A673 (cell line): ENCODE measurements at regions not wholly inside any gene's neighbourhood (a gene's known extent, or its start where the extent isn't known, plus 50 kb on each side); places are given as distances from the start of the nearest gene placed in this dataset.

Source experiments
- BruUV-seq: library from RNA; stranded (reverse); fragments of 400-500 nt; replicated peaks from 2 replicates; lab custom pipeline; 2021; lab: Mats Ljungman, UMichigan
- CTCF ChIA-PET: fragments of 300-600 bp; sonication (Branson Sonifier 250); formaldehyde crosslinking; loops from one replicate; lab custom pipeline; 2022; ENCODE audit warnings: antibody characterized with exemption; lab: Charles Lee
- POLR2A ChIA-PET: fragments of 300-600 bp; sonication (Branson Sonifier 250); formaldehyde crosslinking; loops from one replicate; lab custom pipeline; 2022; ENCODE audit warnings: antibody characterized with exemption; ENCODE audit not compliant: low non-redundant PET; lab: Charles Lee
- DNase-seq: peaks from one replicate; pipeline ENCODE4 v3.0.0-alpha.2; 2015; ENCODE audit warnings: low spot score
- H3K27ac ChIP-seq: fragments of 200-600 bp; sonication (generic); 2 replicates; pipeline ENCODE4 v1.5.1; 2016; ENCODE audit warnings: mixed run types, low read depth, mild to moderate bottlenecking, mixed read lengths, antibody characterized with exemption, low read length; ENCODE audit not compliant: poor library complexity, severe bottlenecking
- H3K27me3 ChIP-seq: fragments of 200-600 bp; sonication (generic); replicated peaks from 2 replicates; pipeline ENCODE4 v1.6.1; 2017; ENCODE audit warnings: mixed run types, low read depth, mild to moderate bottlenecking, mixed read lengths, antibody characterized with exemption, low read length; ENCODE audit not compliant: insufficient read depth, poor library complexity
- H3K36me3 ChIP-seq: fragments of 200-600 bp; sonication (generic); 2 replicates; pipeline ENCODE4 v1.6.1; 2016; ENCODE audit warnings: mixed run types, mild to moderate bottlenecking, mixed read lengths, antibody characterized with exemption, low read length; ENCODE audit not compliant: insufficient read depth, poor library complexity, severe bottlenecking
- H3K4me1 ChIP-seq: fragments of 200-600 bp; sonication (generic); 2 replicates; pipeline ENCODE4 v1.6.1; 2017; ENCODE audit warnings: mixed run types, mild to moderate bottlenecking, mixed read lengths, antibody characterized with exemption, low read length; ENCODE audit not compliant: insufficient read depth, poor library complexity, severe bottlenecking
- H3K4me3 ChIP-seq: fragments of 200-600 bp; sonication (generic); 2 replicates; pipeline ENCODE4 v1.5.1; 2016; ENCODE audit warnings: low read depth, mixed run types, mild to moderate bottlenecking, mixed read lengths, low read length; ENCODE audit not compliant: poor library complexity, severe bottlenecking
- H3K9me3 ChIP-seq: fragments of 200-600 bp; sonication (generic); 2 replicates; pipeline ENCODE4 v1.6.1; 2016; ENCODE audit warnings: mixed run types, low read depth, mild to moderate bottlenecking, mixed read lengths, antibody characterized with exemption, low read length; ENCODE audit not compliant: poor library complexity, severe bottlenecking
- EZH2 ChIP-seq: fragments of 200-600 bp; sonication (generic); IDR thresholded peaks from 2 replicates; pipeline ENCODE4 v1.6.1; 2017; ENCODE audit warnings: borderline replicate concordance, low read depth, mild to moderate bottlenecking, mixed read lengths, antibody characterized with exemption, low read length; ENCODE audit not compliant: poor library complexity, severe bottlenecking
- intact Hi-C: fragments of 100-400 bp; cut with micrococcal nuclease; formaldehyde crosslinking; loops from one replicate; pipeline ENCODE4 v1.10.0; 2022; ENCODE audit not compliant: unreplicated experiment
- TF ChIP-seq, protein P1 (sequence below): fragments of 300-800, 200-600 bp; sonication (generic); conservative IDR thresholded peaks from 2 replicates; pipeline ENCODE4 v1.5.1; 2017; ENCODE audit warnings: low read depth, mild to moderate bottlenecking, antibody characterized with exemption, low read length, moderate library complexity, mixed read lengths

- Histone ChIP-seq H3K27ac (no peak overlapping the region), H3K36me3 (no peaks in the 10 kb centered on the region), H3K4me3 (no peak overlapping the region), H3K9me3 (peaks cover 7% of the 10 kb centered on the region), H3K4me1 (no peaks in the 10 kb centered on the region), H3K27me3 (no peaks in the 10 kb centered on the region)
- ChIA-PET CTCF (no interaction called here), POLR2A (no interaction called here)
- intact Hi-C loops: no loop called here
- no TSS peak for BruUV-seq
- TF ChIP-seq, protein P1, sequence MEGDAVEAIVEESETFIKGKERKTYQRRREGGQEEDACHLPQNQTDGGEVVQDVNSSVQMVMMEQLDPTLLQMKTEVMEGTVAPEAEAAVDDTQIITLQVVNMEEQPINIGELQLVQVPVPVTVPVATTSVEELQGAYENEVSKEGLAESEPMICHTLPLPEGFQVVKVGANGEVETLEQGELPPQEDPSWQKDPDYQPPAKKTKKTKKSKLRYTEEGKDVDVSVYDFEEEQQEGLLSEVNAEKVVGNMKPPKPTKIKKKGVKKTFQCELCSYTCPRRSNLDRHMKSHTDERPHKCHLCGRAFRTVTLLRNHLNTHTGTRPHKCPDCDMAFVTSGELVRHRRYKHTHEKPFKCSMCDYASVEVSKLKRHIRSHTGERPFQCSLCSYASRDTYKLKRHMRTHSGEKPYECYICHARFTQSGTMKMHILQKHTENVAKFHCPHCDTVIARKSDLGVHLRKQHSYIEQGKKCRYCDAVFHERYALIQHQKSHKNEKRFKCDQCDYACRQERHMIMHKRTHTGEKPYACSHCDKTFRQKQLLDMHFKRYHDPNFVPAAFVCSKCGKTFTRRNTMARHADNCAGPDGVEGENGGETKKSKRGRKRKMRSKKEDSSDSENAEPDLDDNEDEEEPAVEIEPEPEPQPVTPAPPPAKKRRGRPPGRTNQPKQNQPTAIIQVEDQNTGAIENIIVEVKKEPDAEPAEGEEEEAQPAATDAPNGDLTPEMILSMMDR: no peak
- TF ChIP-seq EZH2: no peak
- DNase-seq: no peak
These were observed 142.4 kb upstream of the SOX11 start for GRCh38 chr2:5549771-5550170.

DNA sequence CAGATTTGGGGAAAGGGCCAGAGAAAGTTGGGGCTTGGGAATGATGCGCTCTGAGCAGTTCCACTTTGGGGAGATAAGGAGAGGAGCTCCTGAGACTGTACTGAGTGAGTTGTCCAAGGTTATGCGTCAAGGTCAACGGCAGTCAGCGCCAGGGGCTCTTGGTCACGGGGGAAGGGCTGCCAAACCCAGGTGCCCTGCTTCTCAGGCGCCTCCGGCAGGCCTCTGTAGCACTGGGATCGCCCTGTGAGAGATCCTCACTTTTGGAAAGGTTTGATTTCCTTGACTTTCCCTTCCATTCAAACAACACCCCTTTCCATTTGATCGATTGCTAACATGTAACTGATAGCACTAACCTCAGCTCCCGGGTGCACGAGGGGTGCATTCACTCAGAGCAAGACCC is 136.5 kb upstream of the SOX11 start:
- intact Hi-C loops: no loop called here
- no peak for DNase-seq
- H3K9me3 ChIP-seq: no peaks in the 10 kb centered on the region
- BruUV-seq: no TSS peak
- H3K27me3 ChIP-seq: no peaks in the 10 kb centered on the region
- no peaks in the 10 kb centered on the region for H3K36me3 ChIP-seq
- no peak overlapping the region for H3K4me3 ChIP-seq
- TF ChIP-seq, protein P1: no peak
- no peak for TF ChIP-seq EZH2
- no peaks in the 10 kb centered on the region for H3K4me1 ChIP-seq
- CTCF ChIA-PET: no interaction called here
- no peak overlapping the region for H3K27ac ChIP-seq
- POLR2A ChIA-PET: no interaction called here

- Histone ChIP-seq H3K36me3 (no peaks in the 10 kb centered on the region), H3K27me3 (no peaks in the 10 kb centered on the region), H3K4me3 (no peak overlapping the region), H3K4me1 (no peaks in the 10 kb centered on the region), H3K27ac (no peak overlapping the region), H3K9me3 (no peaks in the 10 kb centered on the region)
- CTCF ChIA-PET: no interaction called here
- POLR2A ChIA-PET: no interaction called here
- no TSS peak for BruUV-seq
- TF ChIP-seq, protein P1: no peak
- TF ChIP-seq EZH2: no peak
- intact Hi-C loops: no loop called here
- DNase-seq: no peak
These were observed 131.2 kb upstream of the SOX11 start for GRCh38 chr2:5561006-5561405.
